HEK293T (cell line): ENCODE measurements at regions not wholly inside any gene's neighbourhood (a gene's known extent, or its start where the extent isn't known, plus 50 kb on each side); places are given as distances from the start of the nearest gene placed in this dataset.

Experiments
- CTCF ChIA-PET: fragments of 350-600 bp; formaldehyde crosslinking; extraction: SDS; loops from one replicate; lab custom pipeline; 2021; ENCODE audit warnings: antibody characterized with exemption, inconsistent platforms; lab: Yijun Ruan, JAX
- POLR2A ChIA-PET: fragments of 350-600 bp; formaldehyde crosslinking; extraction: SDS; loops from one replicate; lab custom pipeline; 2020; ENCODE audit warnings: antibody characterized with exemption, inconsistent platforms; lab: Yijun Ruan, JAX
- DNase-seq: peaks from one replicate; pipeline ENCODE4 v3.0.0; 2012; ENCODE audit warnings: mixed read lengths; ENCODE audit errors: extremely low spot score
- ARNT ChIP-seq: fragments of 450-650 bp; IDR thresholded peaks from 2 replicates; pipeline ENCODE4 v1.6.1; 2017; ENCODE audit warnings: mild to moderate bottlenecking
- BHLHE40 ChIP-seq: fragments of 450-650 bp; IDR thresholded peaks from 2 replicates; pipeline ENCODE4 v1.6.1; 2016; ENCODE audit warnings: mild to moderate bottlenecking, moderate library complexity, borderline replicate concordance
- CTBP1 ChIP-seq: fragments of 450-650 bp; IDR thresholded peaks from 2 replicates; pipeline ENCODE4 v1.6.1; 2016; ENCODE audit warnings: borderline replicate concordance
- ELF4 ChIP-seq: fragments of 450-650 bp; IDR thresholded peaks from 2 replicates; pipeline ENCODE4 v1.6.1; 2017; ENCODE audit warnings: antibody characterized with exemption
- FOXA1 ChIP-seq: fragments of 450-650 bp; IDR thresholded peaks from 2 replicates; pipeline ENCODE4 v1.6.1; 2016; ENCODE audit warnings: mild to moderate bottlenecking
- FOXK2 ChIP-seq: fragments of 450-650 bp; IDR thresholded peaks from 2 replicates; pipeline ENCODE4 v1.6.1; 2016; ENCODE audit warnings: mild to moderate bottlenecking
- FOXM1 ChIP-seq: fragments of 450-650 bp; IDR thresholded peaks from 2 replicates; pipeline ENCODE4 v1.6.1; 2017; ENCODE audit warnings: mild to moderate bottlenecking, borderline replicate concordance
- HDGF ChIP-seq: fragments of 450-650 bp; IDR thresholded peaks from 2 replicates; pipeline ENCODE4 v1.6.1; 2017; ENCODE audit warnings: antibody characterized with exemption, borderline replicate concordance
- L3MBTL2 ChIP-seq: fragments of 450-650 bp; conservative IDR thresholded peaks from 2 replicates; pipeline ENCODE4 v1.6.1; 2016; ENCODE audit warnings: mild to moderate bottlenecking
- LEF1 ChIP-seq: fragments of 450-650 bp; IDR thresholded peaks from 2 replicates; pipeline ENCODE4 v1.6.1; 2017; ENCODE audit warnings: mild to moderate bottlenecking, borderline replicate concordance
- NFRKB ChIP-seq: fragments of 450-650 bp; IDR thresholded peaks from 2 replicates; pipeline ENCODE4 v1.6.1; 2016; ENCODE audit warnings: mild to moderate bottlenecking, moderate library complexity
- PKNOX1 ChIP-seq: fragments of 450-650 bp; IDR thresholded peaks from 2 replicates; pipeline ENCODE4 v1.6.1; 2016
- SP1 ChIP-seq: fragments of 450-650 bp; IDR thresholded peaks from 2 replicates; pipeline ENCODE4 v1.6.1; 2017
- SUZ12 ChIP-seq: fragments of 450-650 bp; IDR thresholded peaks from 2 replicates; pipeline ENCODE4 v1.6.1; 2016; ENCODE audit warnings: mild to moderate bottlenecking
- TARDBP ChIP-seq: fragments of 450-650 bp; IDR thresholded peaks from 2 replicates; pipeline ENCODE4 v1.6.1; 2016
- ZNF384 ChIP-seq: fragments of 450-650 bp; IDR thresholded peaks from 2 replicates; pipeline ENCODE4 v1.6.1; 2016

GRCh38 chr3:177680472-177680821 is 483.2 kb upstream of the TBL1XR1 start:
- no peak for DNase-seq
- CTCF ChIA-PET = no interaction called here
- TF ChIP-seq BHLHE40 = no peak
- POLR2A ChIA-PET = no interaction called here

DNA sequence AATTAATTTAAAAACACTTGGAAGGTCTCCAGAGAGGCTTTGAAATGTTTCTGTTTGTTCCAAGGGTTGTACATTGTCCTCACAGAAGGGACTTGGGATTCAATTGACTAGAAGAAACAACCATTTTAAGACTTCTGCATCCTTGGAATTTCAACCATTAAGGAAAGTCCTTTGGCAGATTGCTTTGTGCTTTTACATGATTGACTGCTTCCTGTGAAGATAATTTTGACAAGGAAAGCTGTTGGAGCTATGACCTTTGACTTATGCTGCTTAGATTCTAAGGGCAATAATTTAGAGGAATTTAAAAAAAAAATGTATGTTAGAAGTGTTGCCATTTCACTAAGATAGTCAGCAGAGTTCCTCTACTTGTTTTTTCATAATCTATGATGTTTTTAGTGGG is 483.9 kb upstream of the TBL1XR1 start:
- ChIA-PET CTCF (no interaction called here), POLR2A (no interaction called here)
- TF ChIP-seq FOXM1 (no peak), SUZ12 (no peak), PKNOX1 (no peak), TARDBP (no peak), FOXA1 (no peak), LEF1 (no peak), L3MBTL2 (no peak), SP1 (no peak), ARNT (no peak), HDGF (no peak), FOXK2 (no peak), ZNF384 (no peak), CTBP1 (no peak), ELF4 (no peak), NFRKB (no peak), BHLHE40 (no peak)
- DNase-seq = no peak

GRCh38 chr3:177681852-177682251 is 484.6 kb upstream of the TBL1XR1 start:
- CTCF ChIA-PET = no interaction called here
- POLR2A ChIA-PET = no interaction called here
- no peak for TF ChIP-seq ARNT
- no peak for TF ChIP-seq L3MBTL2
- no peak for TF ChIP-seq BHLHE40
- no peak for TF ChIP-seq ELF4
- no peak for TF ChIP-seq FOXK2
- TF ChIP-seq PKNOX1 = no peak
- TF ChIP-seq CTBP1 = no peak
- no peak for TF ChIP-seq SUZ12
- TF ChIP-seq ZNF384 = no peak
- TF ChIP-seq FOXA1 = no peak
- no peak for TF ChIP-seq LEF1
- no peak for TF ChIP-seq FOXM1
- DNase-seq = no peak

DNA sequence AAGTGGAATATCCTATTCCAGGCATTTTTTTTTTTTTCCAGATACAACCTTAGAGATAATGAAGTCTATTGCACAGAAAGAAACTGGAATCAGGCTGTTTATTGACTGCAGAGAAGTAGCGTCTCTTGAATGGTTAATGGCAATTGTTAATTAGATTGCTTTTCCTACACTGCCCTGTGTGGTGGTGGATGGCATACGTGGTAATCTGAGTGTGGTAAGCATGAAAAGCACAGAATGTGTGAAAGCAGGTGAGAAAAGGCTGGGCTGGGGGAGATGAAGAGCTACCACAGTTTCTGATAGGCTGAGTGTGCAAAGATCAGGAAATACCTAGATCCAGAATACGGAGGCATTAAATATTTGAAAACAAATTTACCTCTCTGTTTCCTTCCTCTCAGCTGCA is 486.3 kb upstream of the TBL1XR1 start:
- CTCF ChIA-PET = no interaction called here
- no peak for DNase-seq
- TF ChIP-seq BHLHE40 (no peak), L3MBTL2 (no peak), CTBP1 (no peak), ZNF384 (no peak), FOXM1 (no peak), ARNT (no peak), ELF4 (no peak), TARDBP (no peak), PKNOX1 (no peak), FOXA1 (no peak), NFRKB (no peak), FOXK2 (no peak), SUZ12 (no peak), HDGF (no peak), SP1 (no peak)
- POLR2A ChIA-PET = no interaction called here

DNA sequence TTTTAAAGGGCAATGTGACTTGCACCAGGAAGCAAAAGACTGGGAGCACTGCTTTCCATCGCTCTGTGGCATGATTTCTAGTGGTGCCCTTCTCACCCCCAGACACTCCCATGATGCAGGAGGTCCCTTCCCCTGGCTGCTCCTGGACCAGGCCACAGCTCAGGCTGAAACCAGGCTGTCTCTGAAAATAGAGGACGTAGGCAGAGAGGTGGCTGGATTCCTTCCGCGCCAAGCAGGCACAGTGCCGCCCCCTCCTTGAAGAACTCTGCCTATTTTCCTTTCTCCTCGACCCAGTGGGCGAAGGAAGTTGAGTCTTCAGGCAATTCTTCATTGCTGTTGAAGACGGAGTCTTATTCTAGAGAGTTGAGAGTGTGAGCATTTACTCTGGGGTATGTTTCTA is 489.4 kb upstream of the TBL1XR1 start:
- POLR2A ChIA-PET = no interaction called here
- no peak for TF ChIP-seq ZNF384
- TF ChIP-seq LEF1 = no peak
- TF ChIP-seq BHLHE40 = no peak
- TF ChIP-seq ARNT = no peak
- TF ChIP-seq L3MBTL2 = no peak
- TF ChIP-seq PKNOX1 = no peak
- TF ChIP-seq FOXK2 = no peak
- TF ChIP-seq HDGF = no peak
- no peak for TF ChIP-seq ELF4
- no peak for TF ChIP-seq NFRKB
- no peak for DNase-seq
- CTCF ChIA-PET = no interaction called here

- TF ChIP-seq ZNF384 (no peak), FOXM1 (no peak), ARNT (no peak), ELF4 (no peak)
- ChIA-PET CTCF (no interaction called here), POLR2A (no interaction called here)
- DNase-seq = no peak
These were observed 490.0 kb upstream of the TBL1XR1 start for GRCh38 chr3:177687291-177687690.

DNA sequence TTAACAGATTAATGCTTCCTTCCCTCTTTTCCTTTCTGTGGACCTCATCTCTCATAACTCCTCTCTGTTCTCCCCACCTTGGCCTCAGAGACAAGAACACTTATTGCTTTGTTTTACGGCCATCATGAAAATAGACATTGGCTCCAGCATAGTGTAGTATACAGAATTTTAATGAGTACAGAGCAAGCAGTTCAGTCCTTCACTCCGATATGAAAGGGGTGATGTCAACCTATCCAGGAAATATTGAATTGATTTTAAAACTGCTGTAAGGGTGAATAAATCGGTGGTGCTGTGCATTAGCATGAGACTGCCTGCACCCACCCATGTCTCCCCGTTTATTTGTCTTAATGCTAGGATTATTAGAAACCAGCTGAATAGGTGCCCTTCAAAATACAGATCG is 490.9 kb upstream of the TBL1XR1 start:
- no peak for DNase-seq
- ChIA-PET CTCF (no interaction called here), POLR2A (no interaction called here)
- TF ChIP-seq FOXK2 (no peak), TARDBP (no peak), LEF1 (no peak), PKNOX1 (no peak)
